ENCODE measurements at regions not wholly inside any gene's neighbourhood (a gene's known extent, or its start where the extent isn't known, plus 50 kb on each side); places are given as distances from the start of the nearest gene placed in this dataset.
"Not testable (repeated sequence)": the region's sequence is repeated elsewhere in the genome, so short reads cannot be mapped to it uniquely, and the experiment has no call there.

DNA sequence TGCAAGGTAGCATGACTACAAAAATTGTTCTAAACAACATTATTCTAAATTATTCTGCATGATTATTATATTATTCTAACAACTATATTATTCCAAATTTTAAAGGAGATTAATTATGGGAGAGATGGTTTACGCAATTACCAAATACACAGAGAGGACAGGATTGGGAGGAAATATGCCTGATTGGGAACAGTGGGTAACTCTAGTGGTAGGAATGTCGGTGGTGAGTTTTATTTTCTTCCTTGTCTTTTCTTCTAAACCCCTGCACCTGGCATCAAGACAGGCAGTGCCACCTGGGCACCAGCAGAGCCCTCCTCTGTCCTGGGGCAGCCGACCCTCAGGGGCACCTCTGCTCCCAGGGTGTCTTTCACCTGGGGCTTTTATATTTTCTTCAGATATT is 357.6 kb downstream of the BCL2L11 start:
- TF ChIP-seq, protein P1, sequence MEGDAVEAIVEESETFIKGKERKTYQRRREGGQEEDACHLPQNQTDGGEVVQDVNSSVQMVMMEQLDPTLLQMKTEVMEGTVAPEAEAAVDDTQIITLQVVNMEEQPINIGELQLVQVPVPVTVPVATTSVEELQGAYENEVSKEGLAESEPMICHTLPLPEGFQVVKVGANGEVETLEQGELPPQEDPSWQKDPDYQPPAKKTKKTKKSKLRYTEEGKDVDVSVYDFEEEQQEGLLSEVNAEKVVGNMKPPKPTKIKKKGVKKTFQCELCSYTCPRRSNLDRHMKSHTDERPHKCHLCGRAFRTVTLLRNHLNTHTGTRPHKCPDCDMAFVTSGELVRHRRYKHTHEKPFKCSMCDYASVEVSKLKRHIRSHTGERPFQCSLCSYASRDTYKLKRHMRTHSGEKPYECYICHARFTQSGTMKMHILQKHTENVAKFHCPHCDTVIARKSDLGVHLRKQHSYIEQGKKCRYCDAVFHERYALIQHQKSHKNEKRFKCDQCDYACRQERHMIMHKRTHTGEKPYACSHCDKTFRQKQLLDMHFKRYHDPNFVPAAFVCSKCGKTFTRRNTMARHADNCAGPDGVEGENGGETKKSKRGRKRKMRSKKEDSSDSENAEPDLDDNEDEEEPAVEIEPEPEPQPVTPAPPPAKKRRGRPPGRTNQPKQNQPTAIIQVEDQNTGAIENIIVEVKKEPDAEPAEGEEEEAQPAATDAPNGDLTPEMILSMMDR (conservative IDR thresholded peaks at IDR 0.05) = not testable (repeated sequence)
- TF ChIP-seq ZFX (IDR thresholded peaks at IDR 0.05) = not testable (repeated sequence)
